NCI-H1105 (cell line): ENCODE measurements at regions not wholly inside any gene's neighbourhood (a gene's known extent, or its start where the extent isn't known, plus 50 kb on each side); places are given as distances from the start of the nearest gene placed in this dataset.
"Not testable (repeated sequence)": the region's sequence is repeated elsewhere in the genome, so short reads cannot be mapped to it uniquely, and the experiment has no call there.

Experiments used
- DNase-seq: peaks from one replicate; lab custom pipeline; 2025; lab: John Stamatoyannopoulos, UW

DNA sequence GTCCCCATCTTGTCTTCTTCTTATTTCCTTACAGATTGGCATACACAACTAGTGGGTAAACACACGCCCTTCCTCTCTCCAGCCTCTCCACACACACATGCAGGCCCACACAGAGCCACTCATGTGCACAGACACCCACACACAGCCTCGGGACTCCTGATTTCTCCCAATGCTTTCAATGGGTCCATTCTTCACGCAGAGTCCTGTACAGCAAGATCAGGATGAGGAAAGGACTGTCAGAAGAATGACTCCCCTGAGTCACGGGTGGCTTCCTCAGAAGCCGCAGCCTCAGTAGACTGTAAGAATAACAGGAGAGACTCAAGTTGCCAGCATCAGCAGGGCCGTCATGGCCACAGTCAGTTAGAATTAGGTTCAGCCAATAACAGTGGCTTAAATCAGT, 109.1 kb upstream of the GLI2 start:
- DNase-seq = no peak

DNA sequence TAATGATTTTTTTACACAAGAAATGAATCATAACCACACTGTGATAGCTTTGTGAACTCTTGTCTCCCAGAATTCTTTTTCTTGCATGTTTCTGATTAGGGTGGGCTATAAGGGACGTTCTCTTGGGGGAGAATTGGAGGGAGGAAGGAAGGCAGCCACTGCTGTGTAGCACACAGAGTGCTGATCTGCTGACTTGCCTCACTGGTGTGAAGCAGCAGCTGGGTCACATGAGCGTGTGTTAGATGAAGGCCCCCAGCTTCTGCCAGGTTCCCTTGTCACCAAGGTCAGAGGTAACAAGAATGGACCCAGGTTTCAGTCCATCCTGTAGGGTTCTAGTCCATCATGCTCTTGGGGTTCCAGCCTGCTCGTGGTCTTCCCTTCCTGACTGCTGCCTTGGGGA, 107.4 kb upstream of the GLI2 start:
- no peak for DNase-seq

DNA sequence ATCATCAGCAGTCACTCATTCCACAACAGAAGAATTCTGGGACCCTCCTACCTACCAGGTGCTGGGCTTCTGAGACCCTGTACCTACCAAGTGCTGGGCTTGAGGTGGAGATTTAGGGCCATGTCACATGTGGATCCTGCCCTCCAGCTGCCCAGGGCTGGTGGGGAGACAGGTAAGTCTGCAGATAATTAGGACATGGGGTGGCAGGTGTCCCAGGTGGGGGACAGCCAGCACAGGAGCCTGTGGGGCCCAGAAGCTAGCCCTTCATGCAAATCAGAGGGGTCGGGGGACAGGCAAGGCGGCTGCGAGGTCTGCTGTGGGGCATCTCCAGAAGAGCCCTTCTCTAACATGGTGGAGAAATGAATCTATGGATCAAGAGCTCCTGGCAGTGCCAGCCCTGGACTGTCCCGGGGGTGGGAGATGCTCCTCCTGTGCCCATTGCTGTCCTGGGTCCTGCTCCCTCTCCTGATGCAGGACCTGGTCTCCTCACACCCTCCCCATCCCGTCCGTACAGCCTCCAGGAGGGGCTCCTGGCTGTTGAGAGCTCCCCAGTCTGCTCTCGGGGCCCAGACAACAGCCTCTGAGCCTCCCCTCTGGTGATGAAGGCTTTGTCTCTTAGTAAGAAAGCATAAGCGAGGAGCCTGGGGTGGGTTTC, 106.3 kb upstream of the GLI2 start:
- no peak for DNase-seq

DNA sequence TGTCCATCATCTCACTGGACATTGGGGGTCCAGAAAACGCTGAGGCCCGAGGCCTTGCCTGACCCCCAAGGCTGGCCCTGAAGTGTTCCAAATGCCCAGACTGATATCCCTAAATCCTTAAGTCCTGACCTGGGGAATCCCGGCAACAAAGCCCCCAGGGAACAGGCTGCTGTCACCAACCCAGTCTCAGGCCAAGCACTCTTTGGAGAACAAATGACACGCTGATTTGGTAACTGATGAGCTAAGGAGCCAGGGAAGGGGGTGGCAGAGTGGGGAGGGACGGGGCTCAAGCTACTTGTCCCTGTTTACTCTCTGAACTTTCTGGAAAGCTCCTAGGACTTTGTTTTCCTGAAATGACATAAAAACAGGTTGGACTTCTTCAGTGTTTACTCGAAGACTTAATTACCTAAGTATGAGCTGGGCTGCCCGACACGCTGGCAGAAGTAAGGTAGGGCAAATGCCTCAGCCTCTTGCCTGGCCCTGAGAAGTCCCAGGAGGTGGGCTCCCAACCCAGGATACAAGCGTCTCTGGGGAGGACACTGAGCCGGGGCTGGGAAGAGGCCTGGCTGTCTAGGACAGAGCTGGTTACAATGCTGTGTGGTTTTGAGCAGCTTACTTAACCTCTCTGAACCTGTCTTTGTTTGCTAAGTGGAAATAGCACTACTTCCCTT, 105.5 kb upstream of the GLI2 start:
- DNase-seq = no peak

DNA sequence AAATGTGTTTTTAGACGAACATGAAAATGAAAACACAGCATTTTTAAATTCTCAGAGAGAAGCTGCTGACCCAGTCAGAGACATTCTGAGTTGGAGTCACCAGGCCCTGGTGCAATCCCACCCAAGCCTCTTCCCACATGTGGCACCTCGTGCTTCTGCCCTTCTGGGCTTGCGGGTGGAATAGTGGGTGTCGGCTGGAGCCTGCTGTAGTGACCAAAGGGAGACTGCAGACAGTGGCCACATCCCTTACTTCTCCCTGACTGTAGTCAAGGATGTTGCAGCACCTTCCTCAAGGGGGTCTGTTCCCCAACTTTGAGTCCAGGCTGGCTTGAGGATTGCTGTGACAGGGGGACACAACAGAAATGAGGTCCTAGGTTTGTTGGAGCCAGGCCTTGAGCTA, 104.4 kb upstream of the GLI2 start:
- DNase-seq = no peak

DNA sequence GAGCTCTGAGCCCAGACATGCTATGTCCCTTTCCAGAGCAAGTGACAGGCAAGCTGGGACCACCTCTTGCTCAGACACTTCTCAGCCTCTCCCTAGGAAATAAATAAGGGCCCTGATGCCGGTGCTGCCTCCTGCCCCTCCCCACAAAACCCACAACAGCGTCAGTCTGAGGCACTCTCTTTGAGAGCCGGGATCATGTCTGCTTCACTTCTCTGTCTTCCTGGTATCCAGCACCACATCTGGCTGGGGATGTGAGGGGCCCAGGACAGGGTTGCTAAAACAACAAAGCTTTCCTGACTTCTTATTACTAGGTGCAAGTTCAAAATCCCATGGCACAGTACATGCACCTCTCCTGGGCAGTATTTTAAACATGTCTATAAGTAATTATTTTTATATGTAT, 103.9 kb upstream of the GLI2 start:
- DNase-seq = no peak

DNA sequence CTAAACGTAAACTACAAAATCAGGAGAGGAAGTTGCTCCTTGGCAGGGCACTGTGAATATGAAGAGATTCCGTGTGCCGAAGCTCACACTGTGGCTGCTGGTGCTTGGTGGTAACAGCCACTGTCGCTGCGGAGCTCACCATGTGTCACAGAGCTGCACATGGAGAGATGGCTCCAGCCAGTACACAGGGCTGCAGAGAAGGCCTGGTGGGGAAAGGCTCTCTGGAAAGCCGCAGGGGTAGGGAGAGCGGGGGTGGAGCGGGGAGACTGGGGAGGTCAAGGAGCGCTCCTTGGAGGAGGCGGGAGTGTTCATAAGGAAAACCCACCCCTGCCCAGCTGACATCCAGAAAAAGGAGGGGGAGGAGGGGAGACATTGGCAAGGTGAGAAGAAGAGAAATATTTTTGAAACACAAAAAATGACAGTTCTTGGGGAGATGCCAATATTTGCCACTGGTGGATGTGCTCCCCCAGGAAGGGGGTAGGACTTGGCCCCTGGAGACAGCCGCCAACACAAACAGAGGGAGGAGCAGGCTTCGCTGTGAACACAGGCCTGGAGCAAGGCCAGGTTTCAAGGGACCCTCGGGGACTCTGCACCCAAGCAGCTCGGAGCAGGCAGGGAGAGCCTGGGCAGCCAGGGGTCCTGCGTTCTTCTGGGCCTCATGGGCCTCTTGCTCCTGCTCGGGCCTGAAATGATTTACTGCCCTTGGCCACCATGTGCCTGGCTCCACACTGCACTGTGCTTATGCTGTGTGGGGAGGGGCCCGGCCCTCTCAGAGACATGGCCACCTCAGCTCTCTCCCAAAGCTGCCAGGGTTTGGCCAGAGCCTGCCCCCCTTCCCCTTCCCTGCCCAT, 102.6 kb upstream of the GLI2 start:
- peak; percentile 63 for DNase-seq

DNA sequence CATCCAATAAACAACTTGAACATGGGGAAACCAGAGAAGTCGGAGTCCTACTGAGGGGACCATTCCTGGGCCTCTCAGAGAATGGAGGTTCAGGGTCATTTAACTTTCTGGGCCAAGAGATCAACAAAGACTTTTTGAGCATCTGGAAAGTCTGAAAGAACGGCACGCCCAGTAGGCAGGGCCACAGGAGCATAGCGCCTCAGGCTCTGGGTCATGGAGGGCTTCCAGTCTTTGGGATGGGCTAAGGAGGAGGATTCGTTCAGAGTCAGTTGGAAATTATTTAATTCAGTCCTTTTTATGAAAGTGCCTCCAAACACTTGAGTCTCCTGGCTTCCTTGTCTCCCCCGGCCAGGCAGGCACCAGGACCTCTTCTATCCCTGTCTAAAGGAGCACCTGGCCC, 101.1 kb upstream of the GLI2 start:
- no peak for DNase-seq

DNA sequence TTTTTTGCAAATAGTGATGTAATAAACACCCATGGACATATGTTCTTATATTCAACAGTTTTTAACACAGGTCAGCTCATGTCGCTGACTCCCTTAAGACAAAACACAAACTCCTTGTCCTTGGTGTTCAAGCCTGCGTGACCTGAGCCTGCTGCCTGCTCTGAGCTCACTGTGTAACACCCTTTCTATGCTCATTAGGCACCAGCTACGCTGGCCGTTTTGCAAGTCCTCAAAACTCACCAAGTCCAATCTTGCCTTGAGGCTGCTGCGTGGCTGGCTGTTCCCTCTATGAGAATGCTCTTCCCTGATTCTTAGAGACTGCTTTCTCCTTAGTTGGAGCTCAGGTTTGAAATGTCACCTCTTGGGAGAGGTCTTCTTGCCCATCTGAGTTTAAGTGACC, 100.5 kb upstream of the GLI2 start:
- no peak for DNase-seq

DNA sequence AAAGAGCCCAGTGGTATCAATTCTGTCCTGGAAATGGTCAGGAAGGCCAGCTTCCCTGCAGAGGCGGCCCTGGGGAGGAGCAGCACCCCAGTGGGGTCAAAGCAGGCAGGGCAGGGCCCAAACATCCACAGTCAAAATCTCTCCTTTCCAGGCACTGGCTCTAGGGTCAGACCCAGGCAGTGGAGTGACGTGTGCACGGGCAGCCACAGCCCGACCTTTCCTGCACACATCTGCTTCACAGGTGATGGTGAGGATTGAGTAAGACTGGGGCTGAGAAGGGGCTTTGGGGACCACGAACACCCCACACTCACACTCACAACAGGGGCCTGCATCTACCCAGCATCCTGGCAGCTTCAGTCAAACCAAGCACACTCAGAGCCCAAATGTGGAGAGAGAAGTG, 97.8 kb upstream of the GLI2 start:
- DNase-seq = no peak

DNA sequence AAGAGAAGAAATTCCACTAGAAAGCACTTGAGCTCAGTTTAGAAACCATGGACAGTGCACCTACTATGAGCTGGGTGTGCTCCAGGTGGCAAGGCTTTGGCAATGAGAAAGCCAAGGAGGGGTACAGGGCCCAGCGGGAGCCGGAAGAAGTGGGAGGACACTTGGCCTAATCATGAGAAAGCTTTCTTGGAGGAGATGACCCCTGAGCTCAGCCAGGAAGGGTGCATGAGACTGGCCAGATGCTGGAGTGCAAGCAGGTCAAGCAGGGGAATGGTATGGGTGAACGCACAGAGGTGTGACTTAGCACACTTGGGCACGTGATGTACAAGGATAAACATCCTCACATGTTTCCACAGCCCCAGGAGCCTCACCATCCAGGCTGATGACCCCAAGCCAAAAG, 97.2 kb upstream of the GLI2 start:
- DNase-seq = no peak

DNA sequence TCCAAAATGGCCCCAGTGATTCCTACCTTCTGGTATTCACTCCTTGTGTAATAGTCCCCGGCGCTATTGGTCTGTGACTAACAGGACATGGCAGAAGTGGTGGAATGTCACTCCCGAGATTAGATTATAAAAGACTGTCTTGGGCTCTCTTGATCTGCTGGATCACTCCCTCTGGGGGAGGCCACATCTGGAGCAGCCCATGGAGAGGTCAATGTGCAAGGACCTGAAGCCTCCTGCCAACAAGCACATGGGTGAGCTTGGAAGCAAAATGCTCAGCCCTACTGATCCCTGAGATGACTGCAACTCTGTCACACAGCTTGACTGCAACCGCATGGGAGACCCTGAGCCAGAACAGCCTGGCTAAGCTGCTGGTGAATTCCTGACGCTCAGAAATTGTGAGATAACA, 94.3 kb upstream of the GLI2 start:
- DNase-seq = no peak

DNA sequence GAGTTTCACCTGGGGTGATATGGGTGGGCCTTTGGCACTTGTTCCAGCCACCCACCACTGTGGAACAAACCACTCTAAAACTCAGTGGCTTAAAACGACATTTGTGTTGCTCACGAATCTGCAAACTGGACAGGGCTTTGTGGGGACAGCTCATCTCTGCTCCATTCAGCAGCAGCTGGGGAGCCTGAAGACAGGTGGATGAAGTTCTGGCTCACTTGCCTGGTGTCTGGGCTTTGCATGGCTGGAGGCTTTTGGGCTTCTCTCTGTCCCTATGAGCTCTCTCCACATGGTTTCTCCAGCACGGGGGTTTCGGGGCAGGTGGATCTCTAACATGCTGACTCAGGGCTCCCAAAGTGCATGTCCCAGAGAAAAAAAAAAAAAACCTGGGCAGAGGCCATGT, 93.0 kb upstream of the GLI2 start:
- DNase-seq = no peak

DNA sequence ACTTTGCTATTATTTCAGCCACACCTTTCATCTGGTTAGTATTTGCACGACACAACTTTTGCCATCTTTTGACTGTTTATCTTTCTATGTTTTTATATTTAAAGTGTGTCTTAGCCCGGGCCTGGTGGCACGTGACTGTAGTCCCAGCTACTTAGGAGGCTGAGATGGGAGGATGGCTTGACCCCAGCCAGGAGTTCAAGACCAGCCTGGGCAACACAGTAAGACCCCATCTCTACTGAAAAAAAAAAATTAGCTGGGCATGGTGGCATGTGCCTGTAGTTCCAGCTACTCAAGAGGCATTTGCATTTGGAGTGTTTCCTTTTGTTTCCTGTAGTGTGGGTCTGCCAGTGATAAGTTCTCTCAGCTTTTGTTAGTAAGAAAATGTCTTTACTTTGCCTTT, 88.7 kb upstream of the GLI2 start:
- DNase-seq = no peak

DNA sequence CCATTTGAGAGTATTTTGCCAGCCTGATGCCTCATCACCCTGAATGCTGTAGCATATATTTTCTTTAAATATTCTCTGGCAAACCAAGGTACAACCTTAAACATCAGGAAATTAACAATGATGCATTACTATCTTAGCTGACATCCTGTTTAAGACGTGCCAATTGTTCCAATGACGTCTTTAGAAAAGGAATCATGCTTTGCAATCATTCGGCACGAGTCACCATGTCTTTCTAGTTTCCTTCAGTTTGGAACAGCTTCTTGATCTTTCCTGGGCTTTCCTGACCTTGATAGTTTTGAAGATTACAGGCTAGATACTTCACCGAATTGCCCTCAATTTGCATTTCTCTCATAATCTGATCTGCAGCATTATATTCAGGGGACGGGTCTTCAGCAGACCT, 88.2 kb upstream of the GLI2 start:
- no peak for DNase-seq

DNA sequence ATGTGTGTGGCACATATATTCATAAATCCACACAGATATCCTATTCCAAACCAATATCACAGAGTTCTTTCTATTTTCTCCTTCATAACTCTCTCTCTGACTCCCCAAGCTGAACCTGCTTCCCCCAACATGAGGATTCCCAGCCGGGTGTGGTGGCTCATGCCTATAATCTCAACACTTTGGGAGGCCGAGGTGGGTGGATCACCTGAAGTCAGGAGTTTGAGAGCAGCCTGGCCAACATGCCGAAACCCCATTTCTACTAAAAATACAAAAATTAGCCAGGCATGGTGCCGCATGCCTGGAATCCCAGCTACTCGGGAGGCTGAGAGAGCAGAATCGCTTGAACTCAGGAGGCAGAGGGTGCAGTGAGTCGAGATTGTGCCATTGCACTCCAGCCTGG, 86.3 kb upstream of the GLI2 start:
- DNase-seq = not testable (repeated sequence)

DNA sequence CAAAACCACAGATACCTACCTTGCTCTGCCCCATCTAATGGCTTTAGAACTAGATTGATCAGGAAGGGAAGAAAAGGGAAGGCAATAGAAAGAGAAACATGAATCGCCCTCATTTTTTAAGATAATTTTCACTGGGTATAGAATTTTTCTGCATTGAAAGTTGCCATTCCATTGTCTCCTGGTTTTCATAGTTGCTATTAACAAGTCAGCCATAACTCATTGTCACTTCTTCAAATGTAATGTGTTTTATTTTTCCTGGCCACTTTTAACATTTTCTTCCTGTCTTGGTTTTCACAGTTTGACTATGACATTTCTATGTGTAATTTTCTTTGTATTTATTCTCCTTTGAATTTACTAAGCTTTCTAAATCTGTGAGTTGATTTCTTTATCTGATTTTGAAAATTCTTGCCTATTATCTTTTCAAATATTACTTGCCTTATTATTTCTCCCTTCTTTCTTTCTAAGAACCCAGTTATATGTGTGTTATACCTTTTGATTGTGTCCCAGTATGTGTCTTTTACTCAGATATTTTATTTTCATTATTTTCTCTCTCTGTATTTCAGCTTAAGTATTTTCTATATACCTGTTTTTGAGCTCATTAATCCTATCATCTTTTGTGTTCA, 85.5 kb upstream of the GLI2 start:
- no peak for DNase-seq

DNA sequence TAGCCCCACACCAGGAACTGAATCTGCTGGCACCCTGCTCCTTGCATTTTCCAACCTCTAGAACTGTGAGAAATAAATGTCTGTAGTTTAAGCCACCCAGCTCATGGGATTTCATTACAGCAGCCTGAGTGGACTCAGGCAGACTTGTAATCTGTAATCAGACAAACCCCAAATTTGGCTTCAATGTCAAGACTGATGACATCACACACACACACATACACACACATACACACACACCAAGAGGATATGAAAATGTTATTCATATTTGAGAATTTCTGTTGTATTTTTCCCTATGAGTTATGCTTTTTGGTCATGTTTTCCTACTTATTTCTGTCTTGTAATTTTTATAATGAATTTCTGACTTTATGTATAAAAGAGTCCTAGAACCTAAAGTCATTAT, 83.8 kb upstream of the GLI2 start:
- no peak for DNase-seq

DNA sequence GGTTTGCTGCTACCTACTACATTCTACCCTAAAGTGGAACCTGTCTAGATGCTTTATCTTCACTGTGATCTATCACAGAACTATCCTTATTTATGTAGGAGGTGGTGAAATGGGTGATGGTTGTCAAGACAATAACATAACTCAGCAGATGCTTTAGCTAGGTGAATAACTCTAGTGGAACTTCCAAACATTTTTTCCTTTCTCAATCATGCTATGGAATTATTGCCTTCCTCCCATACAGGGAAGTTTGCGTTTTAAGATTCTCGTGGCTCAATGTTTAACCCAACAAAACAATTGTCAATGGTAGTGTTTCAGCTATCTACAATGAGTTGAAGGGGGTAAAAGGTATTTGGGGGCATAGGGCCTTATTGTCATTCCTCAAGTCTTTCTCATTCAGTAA, 82.6 kb upstream of the GLI2 start:
- no peak for DNase-seq

DNA sequence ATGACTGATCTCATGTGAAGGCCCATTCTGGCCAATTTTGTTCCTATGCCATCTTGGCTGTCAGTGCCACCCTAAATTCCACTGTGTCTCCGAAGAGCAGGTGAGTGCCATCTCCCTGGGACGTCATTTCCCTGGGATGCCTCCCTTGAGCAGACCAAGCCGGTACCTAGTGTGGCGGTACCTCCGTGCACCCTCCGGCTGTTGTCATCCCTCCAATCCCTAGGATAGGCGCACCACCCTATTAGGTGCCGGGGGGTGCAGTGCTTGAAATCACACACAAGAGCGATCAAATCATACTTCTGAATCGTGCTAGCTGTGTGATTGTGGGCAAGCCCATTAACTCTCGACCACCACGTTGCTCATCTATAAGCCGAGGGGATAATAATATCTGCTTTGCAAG, 81.8 kb upstream of the GLI2 start:
- no peak for DNase-seq

DNA sequence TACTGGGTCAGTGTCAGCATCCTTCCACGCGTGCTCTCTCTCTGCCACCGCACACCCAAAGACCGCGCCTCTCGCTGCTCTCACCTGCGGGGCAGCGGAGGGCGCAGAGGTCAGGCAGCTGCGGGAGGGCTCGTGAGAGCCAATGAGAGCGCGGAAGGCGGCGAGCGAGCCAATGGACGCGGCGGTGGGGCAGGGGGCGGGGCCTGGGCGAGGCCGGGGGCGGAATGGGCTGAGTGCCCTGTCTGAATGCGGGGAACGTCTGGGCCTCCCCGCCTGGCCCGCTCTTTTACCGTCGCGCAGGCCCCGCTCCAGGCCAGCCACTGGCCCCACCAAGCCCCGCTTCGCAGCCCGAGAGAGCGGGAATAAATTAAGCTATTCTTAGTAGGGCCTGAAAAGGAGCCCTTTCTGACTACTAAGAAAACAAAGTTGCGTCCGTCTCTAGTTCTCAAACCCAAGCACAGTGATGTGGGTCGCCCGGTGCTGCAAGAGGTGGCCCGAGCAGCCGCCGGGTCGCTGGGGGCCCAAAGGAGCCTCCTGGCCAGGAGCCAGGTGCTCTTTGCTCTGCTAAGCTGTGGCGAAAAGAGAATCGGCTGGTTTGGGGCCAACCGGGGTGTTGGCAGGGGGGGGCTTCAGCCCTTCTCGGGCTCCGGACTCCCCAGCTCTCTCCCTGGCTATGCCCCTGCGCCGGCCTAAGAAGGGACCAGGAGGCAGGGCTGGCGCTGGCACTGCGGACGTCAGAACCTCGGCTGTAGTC, 81.1 kb upstream of the GLI2 start:
- no peak for DNase-seq

DNA sequence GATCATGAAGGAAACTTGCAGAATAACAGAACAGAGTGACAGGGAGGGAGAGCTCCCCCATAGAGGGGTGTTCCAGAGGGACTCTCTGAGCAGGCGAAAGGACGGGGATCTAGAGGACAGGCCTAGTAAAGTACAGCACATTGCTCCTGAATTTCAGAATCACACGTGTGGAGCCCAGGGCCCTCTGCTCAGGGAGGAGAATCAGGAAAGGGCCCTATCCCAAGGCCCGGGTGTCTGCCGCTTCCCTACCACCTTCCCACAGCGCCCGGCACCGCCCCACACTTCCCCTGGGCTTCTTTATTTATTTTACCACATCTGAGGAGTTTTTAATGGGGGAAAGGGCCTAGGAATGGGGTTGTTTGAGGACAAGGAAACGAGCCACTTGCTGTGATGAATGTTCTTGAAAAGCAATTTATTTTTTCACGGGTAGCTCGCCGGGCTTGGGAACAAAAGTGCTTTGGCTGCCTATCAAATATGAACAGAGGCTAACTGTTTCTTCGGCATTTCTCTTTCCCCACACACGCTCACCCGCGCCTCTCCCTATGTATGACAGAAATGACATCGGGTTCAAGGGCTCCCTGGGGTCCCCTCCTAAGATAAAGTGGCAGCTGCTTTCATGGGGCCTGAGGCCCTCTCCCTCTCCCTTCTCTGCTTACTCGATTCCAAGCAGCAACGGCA, 79.3 kb upstream of the GLI2 start:
- DNase-seq = no peak
